HFF-Myc (cell line): ENCODE measurements at regions not wholly inside any gene's neighbourhood (a gene's known extent, or its start where the extent isn't known, plus 50 kb on each side); places are given as distances from the start of the nearest gene placed in this dataset.
"Not testable (repeated sequence)": the region's sequence is repeated elsewhere in the genome, so short reads cannot be mapped to it uniquely, and the experiment has no call there.

Experiments
- DNase-seq: peaks from one replicate; pipeline ENCODE4 v3.0.0-alpha.2; 2011; ENCODE audit warnings: low read depth; ENCODE audit errors: extremely low read depth
- H3K4me3 ChIP-seq: replicated peaks from 2 replicates; pipeline ENCODE4 v1.5.1; 2011; ENCODE audit warnings: low read depth, mild to moderate bottlenecking, control low read depth, low read length
- CTCF ChIP-seq: IDR thresholded peaks from 2 replicates; pipeline ENCODE4 v1.5.1; 2012; ENCODE audit warnings: mild to moderate bottlenecking, low read depth, low read length, control low read depth; ENCODE audit errors: missing control alignments

- no peak overlapping the region for H3K4me3 ChIP-seq
- TF ChIP-seq CTCF, result no peak
- DNase-seq, result no peak
Observed at GRCh38 chr5:118520771-118521415, 467.5 kb downstream of the DTWD2 start.

- H3K4me3 ChIP-seq, result no peak overlapping the region
- TF ChIP-seq CTCF, result no peak
- no peak for DNase-seq
Observed at GRCh38 chr5:118519466-118519865, 468.9 kb downstream of the DTWD2 start.

GRCh38 chr5:118518720-118519119 lies 469.6 kb downstream of the DTWD2 start:
- no peak for TF ChIP-seq CTCF
- no peak for DNase-seq
- H3K4me3 ChIP-seq, result no peak overlapping the region

GRCh38 chr5:118511846-118512245 lies 476.5 kb downstream of the DTWD2 start:
- DNase-seq, result no peak
- no peak overlapping the region for H3K4me3 ChIP-seq
- no peak for TF ChIP-seq CTCF

- no peak for DNase-seq
- no peak for TF ChIP-seq CTCF
- H3K4me3 ChIP-seq, result no peak overlapping the region
Observed at GRCh38 chr5:118506217-118506852, 482.0 kb downstream of the DTWD2 start.

- not testable (repeated sequence) for H3K4me3 ChIP-seq, DNase-seq
Observed at GRCh38 chr5:118502232-118502631, 486.1 kb downstream of the DTWD2 start.

GRCh38 chr5:118491351-118491750 lies 497.0 kb downstream of the DTWD2 start:
- no peak for TF ChIP-seq CTCF
- no peak for DNase-seq
- no peak overlapping the region for H3K4me3 ChIP-seq
